ENCODE measurements at regions not wholly inside any gene's neighbourhood (a gene's known extent, or its start where the extent isn't known, plus 50 kb on each side); places are given as distances from the start of the nearest gene placed in this dataset.

GRCh38 chrX:137352101-137352660 lies 213.7 kb upstream of the ZIC3 start:
- ChIA-PET CTCF (no interaction called here), POLR2A (no interaction called here)
- DNase-seq, result no peak
- H3K27me3 Mint-ChIP-seq, result no peaks in the 10 kb centered on the region
- no peaks in the 10 kb centered on the region for H3K36me3 Mint-ChIP-seq (ENCODE audit: low read depth)
- H3K27ac Mint-ChIP-seq, result no peak overlapping the region
- H3K9me3 Mint-ChIP-seq, result no peaks in the 10 kb centered on the region
- no peaks in the 10 kb centered on the region for H3K4me1 Mint-ChIP-seq
- no peak overlapping the region for H3K4me3 Mint-ChIP-seq

- POLR2A ChIA-PET, result no interaction called here
- Mint-ChIP-seq H3K4me1 (no peaks in the 10 kb centered on the region), H3K27ac (no peak overlapping the region), H3K9me3 (no peaks in the 10 kb centered on the region), H3K27me3 (no peaks in the 10 kb centered on the region), H3K36me3 (ENCODE audit: low read depth) (no peaks in the 10 kb centered on the region), H3K4me3 (no peak overlapping the region)
- no peak for DNase-seq
- CTCF ChIA-PET, result no interaction called here
These were observed 223.0 kb upstream of the ZIC3 start for GRCh38 chrX:137342969-137343368.

DNA sequence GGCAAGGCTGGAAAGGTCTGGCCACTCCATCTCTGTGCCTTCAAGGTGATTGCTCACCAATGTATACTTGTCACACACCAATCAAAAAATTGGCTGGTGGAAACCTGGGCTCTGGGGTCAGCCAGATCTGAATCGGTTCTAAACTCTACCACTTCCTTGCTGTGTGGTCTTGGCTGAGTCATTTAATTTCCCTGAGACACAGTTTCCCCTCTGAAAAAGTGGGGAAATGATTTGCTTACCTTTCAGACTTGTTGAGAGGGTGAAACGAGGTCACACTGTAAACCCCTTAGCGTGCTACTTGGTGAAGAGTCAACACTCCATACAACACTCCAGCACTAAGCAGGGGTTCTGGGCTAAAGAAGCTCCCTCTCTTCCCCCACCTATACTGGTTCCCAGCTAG lies 252.3 kb upstream of the ZIC3 start:
- H3K9me3 Mint-ChIP-seq, result no peaks in the 10 kb centered on the region
- H3K27ac Mint-ChIP-seq, result no peak overlapping the region
- H3K4me3 Mint-ChIP-seq, result no peak overlapping the region
- no peaks in the 10 kb centered on the region for H3K4me1 Mint-ChIP-seq
- ChIA-PET POLR2A (no interaction called here), CTCF (no interaction called here)
- H3K36me3 Mint-ChIP-seq (ENCODE audit: low read depth), result no peaks in the 10 kb centered on the region
- DNase-seq, result peak; percentile 14
- no peaks in the 10 kb centered on the region for H3K27me3 Mint-ChIP-seq

- Mint-ChIP-seq H3K4me1 (no peaks in the 10 kb centered on the region), H3K9me3 (no peaks in the 10 kb centered on the region), H3K4me3 (no peak overlapping the region), H3K27me3 (no peaks in the 10 kb centered on the region), H3K36me3 (ENCODE audit: low read depth) (no peaks in the 10 kb centered on the region), H3K27ac (no peak overlapping the region)
- no peak for DNase-seq
- ChIA-PET POLR2A (no interaction called here), CTCF (no interaction called here)
These were observed 260.5 kb upstream of the ZIC3 start for GRCh38 chrX:137305404-137305803.

DNA sequence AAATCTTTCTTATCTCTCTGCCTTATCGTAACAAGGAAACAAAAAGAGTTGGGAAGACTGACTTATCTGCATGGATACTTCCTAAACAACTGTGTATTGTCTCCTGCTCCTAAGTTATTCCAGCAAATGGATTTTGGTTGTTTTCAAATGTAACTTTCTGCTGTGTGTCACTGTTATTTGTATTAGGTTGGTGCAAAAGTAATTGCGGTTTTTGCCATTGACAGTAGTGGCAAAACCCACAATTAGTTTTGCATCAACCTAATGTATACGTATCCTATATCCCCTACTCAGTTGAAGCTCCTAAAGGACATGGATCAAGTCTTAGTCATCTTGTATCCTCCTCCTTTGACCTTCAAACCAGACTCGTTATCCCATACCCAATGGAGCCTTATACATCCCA lies 263.4 kb upstream of the GPR101 start:
- ChIA-PET POLR2A (no interaction called here), CTCF (no interaction called here)
- H3K36me3 Mint-ChIP-seq (ENCODE audit: low read depth), result no peaks in the 10 kb centered on the region
- H3K9me3 Mint-ChIP-seq, result no peaks in the 10 kb centered on the region
- no peaks in the 10 kb centered on the region for H3K4me1 Mint-ChIP-seq
- no peak for DNase-seq
- no peak overlapping the region for H3K4me3 Mint-ChIP-seq
- peaks cover 3% of the 10 kb centered on the region for H3K27me3 Mint-ChIP-seq
- H3K27ac Mint-ChIP-seq, result no peak overlapping the region

DNA sequence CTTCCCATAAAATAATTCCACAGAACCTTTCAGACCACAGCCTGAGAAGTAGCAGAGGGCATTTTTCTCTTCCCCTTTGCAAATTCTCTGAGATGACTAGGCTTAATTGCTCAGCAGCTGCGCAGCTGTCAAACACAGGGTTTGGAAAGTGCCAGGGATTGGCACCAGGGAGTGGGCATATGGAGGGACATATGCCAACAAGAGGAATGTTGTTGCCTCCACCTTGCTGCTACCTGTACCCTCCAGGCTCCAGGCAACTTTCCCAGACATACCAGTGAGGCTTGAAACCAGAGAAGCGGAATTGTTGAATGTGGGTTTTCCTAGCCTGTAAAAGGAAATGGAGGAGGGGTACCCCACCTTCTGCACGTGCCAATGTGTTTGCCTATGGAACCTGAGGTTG lies 256.2 kb upstream of the GPR101 start:
- H3K4me1 Mint-ChIP-seq, result no peaks in the 10 kb centered on the region
- ChIA-PET CTCF (no interaction called here), POLR2A (no interaction called here)

DNA sequence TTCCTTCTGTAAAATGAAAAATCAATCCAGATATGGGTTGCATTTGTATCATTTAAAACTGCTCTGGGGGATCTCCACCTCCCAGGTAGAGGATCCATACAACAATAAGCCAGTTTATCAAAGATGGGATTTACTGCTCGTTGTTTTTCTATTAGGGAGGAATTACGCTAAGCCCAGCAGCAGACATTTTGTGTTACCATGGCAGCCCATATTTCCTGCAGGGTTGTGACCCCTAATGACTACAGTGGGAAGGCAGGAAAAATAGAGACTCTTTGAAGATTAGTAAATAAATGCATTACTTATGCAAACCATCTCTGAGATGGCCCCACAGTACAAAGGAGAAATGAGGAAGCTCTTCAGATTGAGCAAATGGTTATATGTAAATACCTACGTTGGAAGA lies 253.4 kb upstream of the GPR101 start:
- ChIA-PET POLR2A (no interaction called here), CTCF (no interaction called here)
- Mint-ChIP-seq H3K9me3 (no peaks in the 10 kb centered on the region), H3K27me3 (no peaks in the 10 kb centered on the region), H3K27ac (no peak overlapping the region), H3K4me1 (no peaks in the 10 kb centered on the region), H3K36me3 (ENCODE audit: low read depth) (no peaks in the 10 kb centered on the region), H3K4me3 (no peak overlapping the region)
- no peak for DNase-seq

More for the DNA sequence above, 256.2 kb upstream of the GPR101 start:
- Mint-ChIP-seq H3K9me3 (no peaks in the 10 kb centered on the region), H3K27me3 (no peaks in the 10 kb centered on the region), H3K36me3 (ENCODE audit: low read depth) (no peaks in the 10 kb centered on the region), H3K4me3 (no peak overlapping the region), H3K27ac (no peak overlapping the region)
- no peak for DNase-seq

DNA sequence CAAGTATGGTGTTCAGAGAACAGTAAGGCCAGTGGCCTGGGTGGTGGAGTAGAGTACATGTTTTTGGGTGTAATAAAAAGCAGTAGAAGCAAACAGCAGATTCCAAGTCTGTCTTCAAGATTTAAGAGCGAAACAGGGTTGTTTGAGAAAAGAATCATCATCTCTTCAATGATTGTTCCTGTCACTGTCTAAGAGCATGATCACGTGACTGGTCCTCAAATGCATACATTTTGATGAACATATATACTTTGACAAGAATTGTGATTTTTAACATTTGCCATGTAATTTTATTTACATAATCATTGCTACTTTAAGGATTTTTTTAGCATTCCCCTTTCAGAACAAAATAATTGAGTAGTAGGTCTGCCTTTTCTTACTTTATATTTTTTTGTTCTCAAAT lies 252.6 kb upstream of the GPR101 start:
- Mint-ChIP-seq H3K36me3 (ENCODE audit: low read depth) (no peaks in the 10 kb centered on the region), H3K4me3 (no peak overlapping the region), H3K27ac (no peak overlapping the region), H3K4me1 (no peaks in the 10 kb centered on the region), H3K27me3 (no peaks in the 10 kb centered on the region), H3K9me3 (no peaks in the 10 kb centered on the region)
- ChIA-PET CTCF (no interaction called here), POLR2A (no interaction called here)
- DNase-seq, result no peak

DNA sequence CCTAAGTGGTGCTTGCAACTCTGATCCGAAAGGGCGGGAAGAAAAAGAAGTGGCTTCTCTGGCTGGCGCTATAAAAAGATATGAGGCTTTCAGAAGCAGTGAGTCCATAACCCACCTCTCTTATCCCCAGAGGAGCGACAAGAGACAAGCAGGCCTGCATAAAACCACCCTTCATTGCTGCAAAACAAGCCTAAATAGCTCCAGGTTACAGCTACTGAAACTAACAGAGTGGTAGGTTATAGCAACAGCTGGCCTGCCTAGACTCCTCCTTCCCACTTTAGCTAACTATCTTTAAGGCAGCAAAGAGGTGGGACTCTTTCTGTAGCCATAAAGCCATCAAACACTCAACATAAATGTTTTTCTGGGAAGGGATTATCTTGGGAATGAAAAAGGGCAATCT lies 245.0 kb upstream of the GPR101 start:
- Mint-ChIP-seq H3K27me3 (no peaks in the 10 kb centered on the region), H3K4me1 (no peaks in the 10 kb centered on the region), H3K36me3 (ENCODE audit: low read depth) (no peaks in the 10 kb centered on the region), H3K4me3 (no peak overlapping the region), H3K9me3 (no peaks in the 10 kb centered on the region), H3K27ac (no peak overlapping the region)
- no peak for DNase-seq
- ChIA-PET POLR2A (no interaction called here), CTCF (no interaction called here)

GRCh38 chrX:137263374-137263773 lies 229.6 kb upstream of the GPR101 start:
- ChIA-PET CTCF (no interaction called here), POLR2A (no interaction called here)
- no peak for DNase-seq
- Mint-ChIP-seq H3K4me3 (no peak overlapping the region), H3K4me1 (no peaks in the 10 kb centered on the region), H3K27me3 (no peaks in the 10 kb centered on the region), H3K27ac (no peak overlapping the region), H3K36me3 (ENCODE audit: low read depth) (no peaks in the 10 kb centered on the region), H3K9me3 (no peaks in the 10 kb centered on the region)

DNA sequence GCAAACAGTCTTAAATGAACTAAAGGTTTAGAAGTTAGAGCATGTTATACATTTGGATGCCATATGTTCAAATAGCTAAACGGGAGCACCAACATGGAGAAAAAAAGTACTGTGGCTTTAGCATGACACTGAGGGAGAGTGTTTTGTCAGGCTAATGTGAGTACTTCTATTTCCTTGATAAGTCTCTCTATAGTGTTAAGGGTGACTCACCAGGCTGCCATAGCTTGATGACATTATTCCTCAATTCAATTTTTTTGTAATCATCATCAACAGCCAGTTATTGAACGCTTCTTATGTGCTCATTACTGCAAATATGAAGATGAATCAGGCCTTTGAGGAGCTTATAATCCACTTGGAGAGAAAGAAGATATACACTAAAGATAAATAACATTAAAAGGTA lies 211.4 kb upstream of the GPR101 start:
- ChIA-PET POLR2A (interaction anchor here (0.7 kb wide), 1 partner anchor 10 kb away, joined by 3 read pairs; no protein-coding TSS in a partner anchor), CTCF (no interaction called here)
- Mint-ChIP-seq H3K27ac (no peak overlapping the region), H3K4me1 (no peaks in the 10 kb centered on the region), H3K4me3 (no peak overlapping the region), H3K9me3 (no peaks in the 10 kb centered on the region), H3K27me3 (peaks cover 2% of the 10 kb centered on the region), H3K36me3 (ENCODE audit: low read depth) (no peaks in the 10 kb centered on the region)
- DNase-seq, result no peak

- Mint-ChIP-seq H3K36me3 (ENCODE audit: low read depth) (no peaks in the 10 kb centered on the region), H3K27ac (no peak overlapping the region), H3K4me3 (no peak overlapping the region), H3K4me1 (peaks cover 19% of the 10 kb centered on the region), H3K9me3 (no peaks in the 10 kb centered on the region), H3K27me3 (no peaks in the 10 kb centered on the region)
- ChIA-PET CTCF (no interaction called here), POLR2A (no interaction called here)
- DNase-seq, result no peak
These were observed 203.0 kb upstream of the GPR101 start for GRCh38 chrX:137236837-137237236.

GRCh38 chrX:137234651-137235402 lies 201.0 kb upstream of the GPR101 start:
- H3K36me3 Mint-ChIP-seq (ENCODE audit: low read depth), result no peaks in the 10 kb centered on the region
- peaks cover 19% of the 10 kb centered on the region for H3K4me1 Mint-ChIP-seq
- no peak overlapping the region for H3K4me3 Mint-ChIP-seq
- no peaks in the 10 kb centered on the region for H3K9me3 Mint-ChIP-seq
- ChIA-PET POLR2A (interaction anchor here (0.5 kb wide), 1 partner anchor 10 kb away, joined by 3 read pairs; no protein-coding TSS in a partner anchor), CTCF (no interaction called here)
- DNase-seq, result peak; percentile 13
- peak overlapping the region; percentile 81 for H3K27ac Mint-ChIP-seq
- no peaks in the 10 kb centered on the region for H3K27me3 Mint-ChIP-seq

- DNase-seq, result no peak
- no peaks in the 10 kb centered on the region for H3K9me3 Mint-ChIP-seq
- H3K27ac Mint-ChIP-seq, result no peak overlapping the region
- ChIA-PET POLR2A (no interaction called here), CTCF (no interaction called here)
- no peaks in the 10 kb centered on the region for H3K36me3 Mint-ChIP-seq (ENCODE audit: low read depth)
- H3K27me3 Mint-ChIP-seq, result no peaks in the 10 kb centered on the region
- H3K4me3 Mint-ChIP-seq, result no peak overlapping the region
- peaks cover 19% of the 10 kb centered on the region for H3K4me1 Mint-ChIP-seq
These were observed 199.7 kb upstream of the GPR101 start for GRCh38 chrX:137233478-137233877.
